SK-N-SH treated with all-trans-retinoic acid at 6 μM for 48 hours (cell line): ENCODE measurements at regions not wholly inside any gene's neighbourhood (a gene's known extent, or its start where the extent isn't known, plus 50 kb on each side); places are given as distances from the start of the nearest gene placed in this dataset.

Experiments used
- ARNTL ChIP-seq: fragments of 450-650 bp; formaldehyde crosslinking; IDR thresholded peaks from 2 replicates; pipeline ENCODE4 v1.5.0; 2020; ENCODE audit warnings: low read depth, mild to moderate bottlenecking, moderate library complexity, borderline replicate concordance
- OSR1 ChIP-seq: fragments of 250-450 bp; sonication (Bioruptor Pico); IDR thresholded peaks from 2 replicates; pipeline ENCODE4 v1.8.0; 2022; ENCODE audit warnings: moderate library complexity, mild to moderate bottlenecking, inconsistent platforms
- SNAI2 ChIP-seq: fragments of 250-450 bp; sonication (Bioruptor Pico); IDR thresholded peaks from 2 replicates; pipeline ENCODE4 v1.5.0; 2020; ENCODE audit warnings: mild to moderate bottlenecking, moderate library complexity
- TOX ChIP-seq: fragments of 250-450 bp; sonication (Bioruptor Pico); IDR thresholded peaks from 2 replicates; pipeline ENCODE4 v1.8.0; 2021; ENCODE audit warnings: mild to moderate bottlenecking, moderate library complexity, borderline replicate concordance
- ZC3H10 ChIP-seq: fragments of 250-450 bp; sonication (Bioruptor Pico); IDR thresholded peaks from 2 replicates; pipeline ENCODE4 v1.5.1; 2021; ENCODE audit warnings: mild to moderate bottlenecking, moderate library complexity
- TF ChIP-seq, protein P1 (sequence below): fragments of 250-450 bp; sonication (Bioruptor Pico); IDR thresholded peaks from 2 replicates; pipeline ENCODE4 v1.8.0; 2020; ENCODE audit warnings: mild to moderate bottlenecking, moderate library complexity, borderline replicate concordance
- TF ChIP-seq, protein P2 (sequence below): fragments of 250-450 bp; sonication (Bioruptor Pico); IDR thresholded peaks from 2 replicates; pipeline ENCODE4 v1.8.0; 2021; ENCODE audit warnings: low read depth, mild to moderate bottlenecking, moderate library complexity, borderline replicate concordance
- TF ChIP-seq, protein P3 (sequence below): fragments of 250-450 bp; sonication (Bioruptor Pico); IDR thresholded peaks from 2 replicates; pipeline ENCODE4 v1.5.1; 2021; ENCODE audit warnings: mild to moderate bottlenecking, moderate library complexity

DNA sequence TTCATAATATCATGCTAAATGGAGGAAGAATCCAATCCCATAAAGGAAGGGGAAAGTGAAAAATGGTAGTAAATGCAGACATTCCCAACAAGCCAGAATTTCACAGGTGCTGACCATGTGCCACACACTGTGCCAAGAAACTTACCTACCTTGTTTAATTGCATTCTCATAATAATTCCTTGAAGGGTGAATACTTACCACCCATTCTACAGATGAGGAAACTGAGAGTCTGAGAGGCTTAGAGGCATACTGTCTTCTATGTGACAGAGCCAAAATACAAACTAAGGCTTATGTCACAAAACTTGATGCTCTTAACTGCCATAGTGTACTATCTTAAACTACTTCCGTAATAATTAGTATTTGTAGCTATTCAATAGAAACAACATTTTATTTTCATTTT is 454.7 kb downstream of the UTRN start:
- TF ChIP-seq, protein P1, sequence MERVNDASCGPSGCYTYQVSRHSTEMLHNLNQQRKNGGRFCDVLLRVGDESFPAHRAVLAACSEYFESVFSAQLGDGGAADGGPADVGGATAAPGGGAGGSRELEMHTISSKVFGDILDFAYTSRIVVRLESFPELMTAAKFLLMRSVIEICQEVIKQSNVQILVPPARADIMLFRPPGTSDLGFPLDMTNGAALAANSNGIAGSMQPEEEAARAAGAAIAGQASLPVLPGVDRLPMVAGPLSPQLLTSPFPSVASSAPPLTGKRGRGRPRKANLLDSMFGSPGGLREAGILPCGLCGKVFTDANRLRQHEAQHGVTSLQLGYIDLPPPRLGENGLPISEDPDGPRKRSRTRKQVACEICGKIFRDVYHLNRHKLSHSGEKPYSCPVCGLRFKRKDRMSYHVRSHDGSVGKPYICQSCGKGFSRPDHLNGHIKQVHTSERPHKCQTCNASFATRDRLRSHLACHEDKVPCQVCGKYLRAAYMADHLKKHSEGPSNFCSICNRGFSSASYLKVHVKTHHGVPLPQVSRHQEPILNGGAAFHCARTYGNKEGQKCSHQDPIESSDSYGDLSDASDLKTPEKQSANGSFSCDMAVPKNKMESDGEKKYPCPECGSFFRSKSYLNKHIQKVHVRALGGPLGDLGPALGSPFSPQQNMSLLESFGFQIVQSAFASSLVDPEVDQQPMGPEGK (CRISPR knock-in tag) = no peak
- TF ChIP-seq ZC3H10 = no peak
- no peak for TF ChIP-seq ARNTL (CRISPR knock-in tag)
- TF ChIP-seq, protein P2, sequence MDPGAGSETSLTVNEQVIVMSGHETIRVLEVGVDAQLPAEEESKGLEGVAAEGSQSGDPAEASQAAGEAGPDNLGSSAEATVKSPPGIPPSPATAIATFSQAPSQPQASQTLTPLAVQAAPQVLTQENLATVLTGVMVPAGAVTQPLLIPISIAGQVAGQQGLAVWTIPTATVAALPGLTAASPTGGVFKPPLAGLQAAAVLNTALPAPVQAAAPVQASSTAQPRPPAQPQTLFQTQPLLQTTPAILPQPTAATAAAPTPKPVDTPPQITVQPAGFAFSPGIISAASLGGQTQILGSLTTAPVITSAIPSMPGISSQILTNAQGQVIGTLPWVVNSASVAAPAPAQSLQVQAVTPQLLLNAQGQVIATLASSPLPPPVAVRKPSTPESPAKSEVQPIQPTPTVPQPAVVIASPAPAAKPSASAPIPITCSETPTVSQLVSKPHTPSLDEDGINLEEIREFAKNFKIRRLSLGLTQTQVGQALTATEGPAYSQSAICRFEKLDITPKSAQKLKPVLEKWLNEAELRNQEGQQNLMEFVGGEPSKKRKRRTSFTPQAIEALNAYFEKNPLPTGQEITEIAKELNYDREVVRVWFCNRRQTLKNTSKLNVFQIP (CRISPR knock-in tag) = no peak
- TF ChIP-seq, protein P3, sequence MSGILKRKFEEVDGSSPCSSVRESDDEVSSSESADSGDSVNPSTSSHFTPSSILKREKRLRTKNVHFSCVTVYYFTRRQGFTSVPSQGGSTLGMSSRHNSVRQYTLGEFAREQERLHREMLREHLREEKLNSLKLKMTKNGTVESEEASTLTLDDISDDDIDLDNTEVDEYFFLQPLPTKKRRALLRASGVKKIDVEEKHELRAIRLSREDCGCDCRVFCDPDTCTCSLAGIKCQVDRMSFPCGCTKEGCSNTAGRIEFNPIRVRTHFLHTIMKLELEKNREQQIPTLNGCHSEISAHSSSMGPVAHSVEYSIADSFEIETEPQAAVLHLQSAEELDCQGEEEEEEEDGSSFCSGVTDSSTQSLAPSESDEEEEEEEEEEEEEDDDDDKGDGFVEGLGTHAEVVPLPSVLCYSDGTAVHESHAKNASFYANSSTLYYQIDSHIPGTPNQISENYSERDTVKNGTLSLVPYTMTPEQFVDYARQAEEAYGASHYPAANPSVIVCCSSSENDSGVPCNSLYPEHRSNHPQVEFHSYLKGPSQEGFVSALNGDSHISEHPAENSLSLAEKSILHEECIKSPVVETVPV (CRISPR knock-in tag) = no peak
- no peak for TF ChIP-seq SNAI2 (CRISPR knock-in tag)
- TF ChIP-seq TOX (CRISPR knock-in tag) = no peak
- TF ChIP-seq OSR1 (CRISPR knock-in tag) = no peak
